SHP77 treated with DMSO at 0.1 percent for 48 hours (cell line): ENCODE measurements at regions not wholly inside any gene's neighbourhood (a gene's known extent, or its start where the extent isn't known, plus 50 kb on each side); places are given as distances from the start of the nearest gene placed in this dataset.
"Not testable (repeated sequence)": the region's sequence is repeated elsewhere in the genome, so short reads cannot be mapped to it uniquely, and the experiment has no call there.

Experiments used
- DNase-seq: peaks from one replicate; lab custom pipeline; 2025; lab: John Stamatoyannopoulos, UW

- DNase-seq = no peak
Measured at GRCh38 chr3:67947808-67948508, 293.5 kb upstream of the SUCLG2 start.

- DNase-seq = no peak
Measured at GRCh38 chr3:67946436-67946835, 292.0 kb upstream of the SUCLG2 start.

- no peak for DNase-seq
Measured at GRCh38 chr3:67943546-67943945, 289.1 kb upstream of the SUCLG2 start.

GRCh38 chr3:67941433-67942030, 287.1 kb upstream of the SUCLG2 start:
- DNase-seq = no peak

GRCh38 chr3:67940210-67940952, 286.0 kb upstream of the SUCLG2 start:
- no peak for DNase-seq

GRCh38 chr3:67937498-67938118, 283.2 kb upstream of the SUCLG2 start:
- no peak for DNase-seq

GRCh38 chr3:67930394-67930793, 276.0 kb upstream of the SUCLG2 start:
- not testable (repeated sequence) for DNase-seq

- DNase-seq = no peak
Measured at GRCh38 chr3:67923796-67924195, 269.4 kb upstream of the SUCLG2 start.

GRCh38 chr3:67920969-67921368, 266.6 kb upstream of the SUCLG2 start:
- no peak for DNase-seq

- DNase-seq = no peak
Measured at GRCh38 chr3:67920311-67920710, 265.9 kb upstream of the SUCLG2 start.

- no peak for DNase-seq
Measured at GRCh38 chr3:67916353-67916752, 261.9 kb upstream of the SUCLG2 start.

GRCh38 chr3:67907735-67908134, 253.3 kb upstream of the SUCLG2 start:
- DNase-seq = no peak

- no peak for DNase-seq
Measured at GRCh38 chr3:67906261-67906660, 251.8 kb upstream of the SUCLG2 start.

- no peak for DNase-seq
Measured at GRCh38 chr3:67901681-67902080, 247.3 kb upstream of the SUCLG2 start.

GRCh38 chr3:67898916-67899315, 244.5 kb upstream of the SUCLG2 start:
- DNase-seq = no peak

- no peak for DNase-seq
Measured at GRCh38 chr3:67897351-67898336, 243.2 kb upstream of the SUCLG2 start.

- no peak for DNase-seq
Measured at GRCh38 chr3:67896130-67896529, 241.7 kb upstream of the SUCLG2 start.

GRCh38 chr3:67894510-67894909, 240.1 kb upstream of the SUCLG2 start:
- no peak for DNase-seq

- no peak for DNase-seq
Measured at GRCh38 chr3:67884345-67884744, 229.9 kb upstream of the SUCLG2 start.

GRCh38 chr3:67883766-67884165, 229.4 kb upstream of the SUCLG2 start:
- no peak for DNase-seq

- DNase-seq = no peak
Measured at GRCh38 chr3:67882981-67883380, 228.6 kb upstream of the SUCLG2 start.

- no peak for DNase-seq
Measured at GRCh38 chr3:67876261-67876660, 221.8 kb upstream of the SUCLG2 start.
